IMR-90 (cell line): ENCODE measurements at regions not wholly inside any gene's neighbourhood (a gene's known extent, or its start where the extent isn't known, plus 50 kb on each side); places are given as distances from the start of the nearest gene placed in this dataset.

Experiments used
- ATAC-seq: fragments of 200-7000 bp; cut with Tn5 transposase; 2 replicates; pipeline ENCODE4 v1.9.1; 2020; ENCODE audit warnings: low read depth, mild to moderate bottlenecking, moderate library complexity
- BruUV-seq: library from RNA; stranded (reverse); fragments of 400-500 nt; replicated peaks from 2 replicates; lab custom pipeline; 2021; lab: Mats Ljungman, UMichigan
- CTCF ChIA-PET: fragments of 300-600 bp; formaldehyde crosslinking; extraction: SDS; loops from one replicate; lab custom pipeline; 2021; ENCODE audit warnings: antibody characterized with exemption; lab: Yijun Ruan, JAX
- POLR2A ChIA-PET: fragments of 300-600 bp; sonication (Branson Sonifier 250); formaldehyde crosslinking; loops from one replicate; lab custom pipeline; 2022; ENCODE audit warnings: antibody characterized with exemption; ENCODE audit not compliant: unreplicated experiment; lab: Charles Lee
- DNase-seq: peaks from one replicate; pipeline ENCODE4 v3.0.0; 2013
- H2AFZ ChIP-seq: replicated peaks from 2 replicates; pipeline ENCODE3; 2013; ENCODE audit warnings: low read length, mild to moderate bottlenecking; ENCODE audit not compliant: poor library complexity
- H2AK5ac ChIP-seq: 2 replicates; pipeline ENCODE4 v1.6.1; 2013; ENCODE audit warnings: low read depth, low read length, inconsistent platforms
- H2AK9ac ChIP-seq: replicated peaks from 2 replicates; pipeline ENCODE3; 2013; ENCODE audit warnings: mild to moderate bottlenecking, low read depth, low read length, moderate library complexity; ENCODE audit not compliant: poor library complexity
- H2BK120ac ChIP-seq: 2 replicates; pipeline ENCODE4 v1.6.1; 2013; ENCODE audit warnings: low read depth, low read length, inconsistent platforms
- H2BK15ac ChIP-seq: 3 replicates; pipeline ENCODE4 v1.6.1; 2013; ENCODE audit warnings: low read depth, low read length, inconsistent platforms
- H2BK20ac ChIP-seq: 2 replicates; pipeline ENCODE4 v1.6.1; 2013; ENCODE audit warnings: low read depth, mild to moderate bottlenecking, inconsistent platforms, low read length, moderate library complexity
- H2BK5ac ChIP-seq: 2 replicates; pipeline ENCODE4 v1.6.1; 2013; ENCODE audit warnings: mild to moderate bottlenecking, low read depth, low read length, inconsistent platforms; ENCODE audit not compliant: poor library complexity, severe bottlenecking
- H3K14ac ChIP-seq: replicated peaks from 2 replicates; pipeline ENCODE4 v1.6.1; 2013; ENCODE audit warnings: low read depth, low read length, inconsistent platforms
- H3K18ac ChIP-seq: 2 replicates; pipeline ENCODE4 v1.6.1; 2013; ENCODE audit warnings: low read depth, low read length, control low read depth
- H3K23ac ChIP-seq: 2 replicates; pipeline ENCODE4 v1.6.1; 2013; ENCODE audit warnings: low read depth, low read length, inconsistent platforms
- H3K27ac ChIP-seq: 2 replicates; pipeline ENCODE4 v1.5.1; 2013; ENCODE audit warnings: mild to moderate bottlenecking, control low read depth, low read length; ENCODE audit not compliant: insufficient read depth
- H3K27me3 ChIP-seq: 2 replicates; pipeline ENCODE4 v1.6.1; 2013; ENCODE audit warnings: low read length; ENCODE audit not compliant: control insufficient read depth, insufficient read depth
- H3K36me3 ChIP-seq: 2 replicates; pipeline ENCODE4 v1.6.1; 2013; ENCODE audit warnings: low read length, mixed read lengths; ENCODE audit not compliant: control insufficient read depth, insufficient read depth
- H3K4ac ChIP-seq: 2 replicates; pipeline ENCODE4 v1.6.1; 2013; ENCODE audit warnings: low read depth, low read length, inconsistent platforms
- H3K4me1 ChIP-seq: 2 replicates; pipeline ENCODE4 v1.6.1; 2013; ENCODE audit warnings: low read length, mixed read lengths; ENCODE audit not compliant: control insufficient read depth, insufficient read depth
- H3K4me2 ChIP-seq: 2 replicates; pipeline ENCODE4 v1.6.1; 2013; ENCODE audit warnings: low read depth, mild to moderate bottlenecking, control low read depth, low read length, moderate library complexity
- H3K4me3 ChIP-seq: 2 replicates; pipeline ENCODE4 v1.5.1; 2013; ENCODE audit warnings: low read depth, mild to moderate bottlenecking, control low read depth, low read length, moderate library complexity; ENCODE audit not compliant: insufficient read depth
- H3K56ac ChIP-seq: 2 replicates; pipeline ENCODE4 v1.6.1; 2013; ENCODE audit warnings: low read length, inconsistent platforms; ENCODE audit not compliant: insufficient read depth; ENCODE audit errors: extremely low read depth
- H3K79me1 ChIP-seq, 2 experiments: 2 replicates each; pipeline ENCODE4 v1.6.1; 2013; ENCODE audit warnings: low read length in 2 of 2, inconsistent platforms in 1 of 2, low read depth in 1 of 2
- H3K9ac ChIP-seq: 2 replicates; pipeline ENCODE4 v1.6.1; 2013; ENCODE audit warnings: low read depth, low read length, control low read depth
- H3K9me1 ChIP-seq: 2 replicates; pipeline ENCODE4 v1.6.1; 2013; ENCODE audit warnings: low read length, inconsistent platforms; ENCODE audit not compliant: insufficient read depth
- H3K9me3 ChIP-seq: 2 replicates; pipeline ENCODE4 v1.6.1; 2013; ENCODE audit warnings: low read length; ENCODE audit not compliant: control insufficient read depth, insufficient read depth
- H4K20me1 ChIP-seq: 2 replicates; pipeline ENCODE4 v1.6.1; 2013; ENCODE audit warnings: low read length, inconsistent platforms; ENCODE audit not compliant: insufficient read depth
- H4K5ac ChIP-seq: 2 replicates; pipeline ENCODE4 v1.6.1; 2013; ENCODE audit warnings: mild to moderate bottlenecking, low read depth, low read length, control low read depth
- H4K8ac ChIP-seq, 2 experiments: 2 replicates each; pipeline ENCODE4 v1.6.1; 2013; ENCODE audit warnings: low read depth in 2 of 2, low read length in 2 of 2, control low read depth in 1 of 2, inconsistent platforms in 1 of 2
- H4K91ac ChIP-seq: 2 replicates; pipeline ENCODE4 v1.6.1; 2013; ENCODE audit warnings: low read depth, low read length, inconsistent platforms; ENCODE audit not compliant: insufficient read depth
- BHLHE40 ChIP-seq: fragments of 150-350 bp; IDR thresholded peaks from 2 replicates; pipeline ENCODE4 v1.6.1; 2016; ENCODE audit warnings: mild to moderate bottlenecking, low read depth, low read length
- CEBPB ChIP-seq: IDR thresholded peaks from 2 replicates; pipeline ENCODE4 v1.6.1; 2012; ENCODE audit warnings: low read depth, low read length, improper control_type of control experiment
- CHD1 ChIP-seq: IDR thresholded peaks from 2 replicates; pipeline ENCODE4 v1.6.1; 2012; ENCODE audit warnings: low read depth, low read length, improper control_type of control experiment
- CTCF ChIP-seq: conservative IDR thresholded peaks from 2 replicates; pipeline ENCODE4 v1.5.1; 2012; ENCODE audit warnings: mild to moderate bottlenecking, low read depth, low read length, improper control_type of control experiment
- ELK1 ChIP-seq: fragments of 150-350 bp; IDR thresholded peaks from 2 replicates; pipeline ENCODE4 v1.6.1; 2016; ENCODE audit warnings: low read depth, mild to moderate bottlenecking, low read length, moderate library complexity, borderline replicate concordance
- FOS ChIP-seq: fragments of 150-350 bp; IDR thresholded peaks from 2 replicates; pipeline ENCODE4 v1.6.1; 2016; ENCODE audit warnings: low read depth, low read length
- MAFK ChIP-seq: IDR thresholded peaks from 2 replicates; pipeline ENCODE4 v1.6.1; 2012; ENCODE audit warnings: low read depth, low read length, improper control_type of control experiment
- MAZ ChIP-seq: IDR thresholded peaks from 2 replicates; pipeline ENCODE4 v1.6.1; 2012; ENCODE audit warnings: low read depth, mild to moderate bottlenecking, low read length, improper control_type of control experiment, moderate library complexity, borderline replicate concordance
- MXI1 ChIP-seq: IDR thresholded peaks from 2 replicates; pipeline ENCODE4 v1.6.1; 2012; ENCODE audit warnings: low read depth, mild to moderate bottlenecking, low read length, moderate library complexity, borderline replicate concordance
- NFE2L2 ChIP-seq: fragments of 150-350 bp; IDR thresholded peaks from 2 replicates; pipeline ENCODE4 v1.6.1; 2016; ENCODE audit warnings: low read depth, mild to moderate bottlenecking, low read length
- POLR2A ChIP-seq: IDR thresholded peaks from 2 replicates; pipeline ENCODE4 v1.6.1; 2012; ENCODE audit warnings: mild to moderate bottlenecking, low read depth, low read length
- RAD21 ChIP-seq: IDR thresholded peaks from 2 replicates; pipeline ENCODE4 v1.6.1; 2012; ENCODE audit warnings: low read length, improper control_type of control experiment
- RCOR1 ChIP-seq: IDR thresholded peaks from 2 replicates; pipeline ENCODE4 v1.6.1; 2012; ENCODE audit warnings: mild to moderate bottlenecking, low read length, improper control_type of control experiment; ENCODE audit not compliant: insufficient replicate concordance
- RFX5 ChIP-seq: IDR thresholded peaks from 2 replicates; pipeline ENCODE4 v1.8.0; 2012; ENCODE audit warnings: low read depth, mild to moderate bottlenecking, low read length, moderate library complexity
- SMC3 ChIP-seq: fragments of 150-350 bp; IDR thresholded peaks from 2 replicates; pipeline ENCODE4 v1.6.1; 2016; ENCODE audit warnings: low read depth, mild to moderate bottlenecking, antibody characterized with exemption, low read length, moderate library complexity
- USF2 ChIP-seq: fragments of 150-350 bp; IDR thresholded peaks from 2 replicates; pipeline ENCODE4 v1.6.1; 2017; ENCODE audit warnings: mild to moderate bottlenecking, antibody characterized with exemption, low read length, low read depth
- WGBS, 2 experiments: methylation state at CpG; one replicate each; pipeline versions ENCODE4 v1.1.5 to v1.1.7; 2013; ENCODE audit warnings: missing lambda C conversion rate in 2 of 2; ENCODE audit not compliant: insufficient read length in 1 of 2; ENCODE audit errors: extremely low coverage in 2 of 2; 5-methylcytosine and 5-hydroxymethylcytosine counted together
- dilution Hi-C: fragments of 300-500 bp; cut with HindIII; formaldehyde crosslinking; loops from one replicate; pipeline ENCODE4 v1.14.3; 2018; ENCODE audit warnings: low sequenced_read_pairs; ENCODE audit not compliant: unreplicated experiment
- in situ Hi-C: fragments of 300-500 bp; cut with MboI; formaldehyde crosslinking; loops from 3 replicates; pipeline ENCODE4 v1.14.3; 2019; ENCODE audit warnings: low sequenced_read_pairs, inconsistent platforms, mixed read lengths
- intact Hi-C: fragments of 100-400 bp; cut with micrococcal nuclease; formaldehyde crosslinking; loops from 2 replicates; pipeline ENCODE4 v1.10.0; 2022

GRCh38 chr2:183521911-183522310 lies 397.7 kb downstream of the NUP35 start:
- no peak overlapping the region for H3K4ac ChIP-seq
- intact Hi-C loops, result no loop called here
- peaks cover 10% of the 10 kb centered on the region for H3K9me3 ChIP-seq
- no peak overlapping the region for H3K23ac ChIP-seq
- no peaks in the 10 kb centered on the region for H3K79me1 ChIP-seq
- no peak overlapping the region for H3K9ac ChIP-seq
- no peak overlapping the region for H2AK5ac ChIP-seq
- no peak overlapping the region for H3K4me2 ChIP-seq
- H2BK20ac ChIP-seq, result no peak overlapping the region
- no peaks in the 10 kb centered on the region for H3K27me3 ChIP-seq
- WGBS, 2 experiments, result no CpG with 5 or more reads among the region's 1 CpG
- CTCF ChIA-PET, result no interaction called here
- H2BK5ac ChIP-seq, result no peak overlapping the region
- TF ChIP-seq MXI1 (no peak), RFX5 (no peak), SMC3 (no peak), POLR2A (no peak), CTCF (no peak), FOS (no peak), NFE2L2 (no peak), ELK1 (no peak), CHD1 (no peak), USF2 (no peak), MAZ (no peak), MAFK (no peak), RCOR1 (no peak), BHLHE40 (no peak), RAD21 (no peak), CEBPB (no peak)
- no peak overlapping the region for H4K91ac ChIP-seq
- dilution Hi-C loops, result no loop called here
- H2BK15ac ChIP-seq, result no peak overlapping the region
- no peak overlapping the region for H4K8ac ChIP-seq
- H3K18ac ChIP-seq, result no peak overlapping the region
- H3K9me1 ChIP-seq, result no peaks in the 10 kb centered on the region
- no peak overlapping the region for H3K27ac ChIP-seq
- no peaks in the 10 kb centered on the region for H4K20me1 ChIP-seq
- no peak overlapping the region for H3K56ac ChIP-seq
- no peak overlapping the region for H4K5ac ChIP-seq
- ATAC-seq (no peak), DNase-seq (no peak)
- no peak overlapping the region for H2BK120ac ChIP-seq
- no TSS peak for BruUV-seq
- POLR2A ChIA-PET, result no interaction called here
- in situ Hi-C loops, result no loop called here
- no peaks in the 10 kb centered on the region for H3K36me3 ChIP-seq
- no peak overlapping the region for H3K4me3 ChIP-seq
- no peak overlapping the region for H2AFZ ChIP-seq
- H3K14ac ChIP-seq, result no peak overlapping the region
- H2AK9ac ChIP-seq, result no peak overlapping the region
- no peaks in the 10 kb centered on the region for H3K4me1 ChIP-seq
